ENCODE measurements at regions not wholly inside any gene's neighbourhood (a gene's known extent, or its start where the extent isn't known, plus 50 kb on each side); places are given as distances from the start of the nearest gene placed in this dataset.

DNA sequence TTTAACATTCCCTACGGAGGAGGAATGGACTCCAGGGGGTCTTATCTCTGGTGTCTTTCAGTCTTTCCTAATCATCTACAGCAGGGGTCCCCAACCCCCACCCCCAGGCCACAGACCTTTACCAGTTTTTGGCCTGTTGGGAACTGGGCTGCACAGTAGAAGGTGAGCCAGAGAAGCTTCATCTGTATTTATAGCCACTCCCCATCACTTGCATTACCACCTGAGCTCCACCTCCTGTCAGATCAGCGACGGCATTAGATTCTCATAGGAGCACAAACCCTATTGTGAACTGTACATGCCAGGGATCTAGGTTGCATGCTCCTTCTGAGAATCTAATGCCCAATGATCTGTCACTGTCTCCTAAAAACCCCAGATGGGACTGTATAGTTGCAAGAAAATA lies 120.0 kb upstream of the TMTC4 start (continued):
- TF ChIP-seq, protein P1, sequence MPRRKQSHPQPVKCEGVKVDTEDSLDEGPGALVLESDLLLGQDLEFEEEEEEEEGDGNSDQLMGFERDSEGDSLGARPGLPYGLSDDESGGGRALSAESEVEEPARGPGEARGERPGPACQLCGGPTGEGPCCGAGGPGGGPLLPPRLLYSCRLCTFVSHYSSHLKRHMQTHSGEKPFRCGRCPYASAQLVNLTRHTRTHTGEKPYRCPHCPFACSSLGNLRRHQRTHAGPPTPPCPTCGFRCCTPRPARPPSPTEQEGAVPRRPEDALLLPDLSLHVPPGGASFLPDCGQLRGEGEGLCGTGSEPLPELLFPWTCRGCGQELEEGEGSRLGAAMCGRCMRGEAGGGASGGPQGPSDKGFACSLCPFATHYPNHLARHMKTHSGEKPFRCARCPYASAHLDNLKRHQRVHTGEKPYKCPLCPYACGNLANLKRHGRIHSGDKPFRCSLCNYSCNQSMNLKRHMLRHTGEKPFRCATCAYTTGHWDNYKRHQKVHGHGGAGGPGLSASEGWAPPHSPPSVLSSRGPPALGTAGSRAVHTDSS (tag by site-specific recombination; IDR thresholded peaks at IDR 0.05) = no peak
- no peak for TF ChIP-seq ZFP3 (tag by site-specific recombination; IDR thresholded peaks at IDR 0.05; ENCODE audit: low read depth)
- TF ChIP-seq, protein P2, sequence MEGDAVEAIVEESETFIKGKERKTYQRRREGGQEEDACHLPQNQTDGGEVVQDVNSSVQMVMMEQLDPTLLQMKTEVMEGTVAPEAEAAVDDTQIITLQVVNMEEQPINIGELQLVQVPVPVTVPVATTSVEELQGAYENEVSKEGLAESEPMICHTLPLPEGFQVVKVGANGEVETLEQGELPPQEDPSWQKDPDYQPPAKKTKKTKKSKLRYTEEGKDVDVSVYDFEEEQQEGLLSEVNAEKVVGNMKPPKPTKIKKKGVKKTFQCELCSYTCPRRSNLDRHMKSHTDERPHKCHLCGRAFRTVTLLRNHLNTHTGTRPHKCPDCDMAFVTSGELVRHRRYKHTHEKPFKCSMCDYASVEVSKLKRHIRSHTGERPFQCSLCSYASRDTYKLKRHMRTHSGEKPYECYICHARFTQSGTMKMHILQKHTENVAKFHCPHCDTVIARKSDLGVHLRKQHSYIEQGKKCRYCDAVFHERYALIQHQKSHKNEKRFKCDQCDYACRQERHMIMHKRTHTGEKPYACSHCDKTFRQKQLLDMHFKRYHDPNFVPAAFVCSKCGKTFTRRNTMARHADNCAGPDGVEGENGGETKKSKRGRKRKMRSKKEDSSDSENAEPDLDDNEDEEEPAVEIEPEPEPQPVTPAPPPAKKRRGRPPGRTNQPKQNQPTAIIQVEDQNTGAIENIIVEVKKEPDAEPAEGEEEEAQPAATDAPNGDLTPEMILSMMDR (tag by site-specific recombination; IDR thresholded peaks at IDR 0.05) = no peak
- TF ChIP-seq ZNF610 (tag by site-specific recombination; IDR thresholded peaks at IDR 0.05; ENCODE audit: borderline replicate concordance) = peak; percentile 93; the same call in 1 of the 2 replicates
- TF ChIP-seq WT1 (tag by site-specific recombination; IDR thresholded peaks at IDR 0.05) = no peak

DNA sequence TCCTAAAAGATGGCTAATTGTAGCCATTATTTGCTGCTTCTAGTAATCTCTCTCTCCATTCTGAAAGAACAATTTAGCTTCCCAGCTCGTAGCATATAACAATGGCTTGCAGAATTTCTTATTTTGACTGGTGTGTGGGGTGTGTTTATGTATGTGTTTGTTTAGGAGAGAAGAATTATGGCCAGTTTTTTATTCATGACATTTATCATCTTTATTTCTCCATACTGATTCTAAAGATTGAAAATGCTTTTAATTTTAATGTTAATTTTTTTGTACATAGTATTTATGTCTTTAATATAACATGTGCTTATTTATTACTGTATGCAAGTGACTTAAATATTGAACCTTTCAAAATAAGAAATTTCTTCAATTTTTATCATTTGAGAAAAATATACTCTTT lies 115.8 kb upstream of the TMTC4 start:
- no peaks in the 10 kb centered on the region for H3K36me3 ChIP-seq (ENCODE audit: control insufficient read depth in 2 of 2, insufficient read depth in 1 of 2, low read length in 2 of 2)
- H3K4me1 ChIP-seq (ENCODE audit: control insufficient read depth, insufficient read depth, low read length) = no peaks in the 10 kb centered on the region
- no peak overlapping the region for H3K4me3 ChIP-seq (ENCODE audit: low read depth, low read length)
- H3K27ac ChIP-seq (ENCODE audit: extremely low read depth, low read depth, low read length) = no peak overlapping the region
- ChIA-PET CTCF (interaction anchor here (0.6 kb wide), 1 partner anchor 25 kb away, joined by 4 read pairs; no protein-coding TSS in a partner anchor), POLR2A (no interaction called here)
- TF ChIP-seq, protein P3, sequence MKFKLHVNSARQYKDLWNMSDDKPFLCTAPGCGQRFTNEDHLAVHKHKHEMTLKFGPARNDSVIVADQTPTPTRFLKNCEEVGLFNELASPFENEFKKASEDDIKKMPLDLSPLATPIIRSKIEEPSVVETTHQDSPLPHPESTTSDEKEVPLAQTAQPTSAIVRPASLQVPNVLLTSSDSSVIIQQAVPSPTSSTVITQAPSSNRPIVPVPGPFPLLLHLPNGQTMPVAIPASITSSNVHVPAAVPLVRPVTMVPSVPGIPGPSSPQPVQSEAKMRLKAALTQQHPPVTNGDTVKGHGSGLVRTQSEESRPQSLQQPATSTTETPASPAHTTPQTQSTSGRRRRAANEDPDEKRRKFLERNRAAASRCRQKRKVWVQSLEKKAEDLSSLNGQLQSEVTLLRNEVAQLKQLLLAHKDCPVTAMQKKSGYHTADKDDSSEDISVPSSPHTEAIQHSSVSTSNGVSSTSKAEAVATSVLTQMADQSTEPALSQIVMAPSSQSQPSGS (tag by site-specific recombination; IDR thresholded peaks at IDR 0.05; ENCODE audit: low read depth) = peak; percentile 80
- TF ChIP-seq ZNF621 (tag by site-specific recombination; IDR thresholded peaks at IDR 0.05) (no peak), ZIC2 (tag by site-specific recombination; IDR thresholded peaks at IDR 0.05) (no peak)
- no peaks in the 10 kb centered on the region for H3K9me3 ChIP-seq (ENCODE audit: control insufficient read depth, insufficient read depth, low read depth, low read length)

DNA sequence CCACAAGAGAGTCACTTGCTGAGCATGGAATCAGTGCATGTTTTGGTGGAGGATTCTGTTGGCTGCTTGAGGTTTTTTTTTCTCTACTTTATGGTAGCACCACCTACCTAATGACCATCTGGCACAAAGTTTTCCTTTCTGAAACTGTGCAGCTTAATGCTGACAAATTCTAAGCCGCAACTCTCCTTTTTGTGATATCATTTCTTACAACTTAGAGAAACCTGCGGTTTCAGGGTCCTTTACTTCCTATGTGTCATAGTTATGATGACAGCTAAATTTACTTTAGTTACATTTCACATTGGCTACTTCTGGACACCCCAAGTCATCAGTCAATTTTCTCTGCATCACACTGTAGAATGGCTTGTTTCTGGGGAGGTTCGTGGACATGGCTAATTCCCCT lies 115.4 kb upstream of the TMTC4 start:
- no peak overlapping the region for H3K4me3 ChIP-seq (ENCODE audit: low read depth, low read length)
- no peaks in the 10 kb centered on the region for H3K36me3 ChIP-seq (ENCODE audit: control insufficient read depth in 2 of 2, insufficient read depth in 1 of 2, low read length in 2 of 2)
- ChIA-PET POLR2A (no interaction called here), CTCF (no interaction called here)
- no peaks in the 10 kb centered on the region for H3K9me3 ChIP-seq (ENCODE audit: control insufficient read depth, insufficient read depth, low read depth, low read length)
- H3K4me1 ChIP-seq (ENCODE audit: control insufficient read depth, insufficient read depth, low read length) = no peaks in the 10 kb centered on the region
- TF ChIP-seq ZNF324 (tag by site-specific recombination; IDR thresholded peaks at IDR 0.05) (no peak), ZNF366 (tag by site-specific recombination; conservative IDR thresholded peaks at IDR 0.05) (no peak), ZNF302 (tag by site-specific recombination; IDR thresholded peaks at IDR 0.05; ENCODE audit: low read depth) (no peak), ZNF629 (tag by site-specific recombination; IDR thresholded peaks at IDR 0.05) (no peak), ZNF133 (tag by site-specific recombination; IDR thresholded peaks at IDR 0.05) (no peak), ZNF121 (tag by site-specific recombination; IDR thresholded peaks at IDR 0.05) (no peak)
- TF ChIP-seq, protein P4, sequence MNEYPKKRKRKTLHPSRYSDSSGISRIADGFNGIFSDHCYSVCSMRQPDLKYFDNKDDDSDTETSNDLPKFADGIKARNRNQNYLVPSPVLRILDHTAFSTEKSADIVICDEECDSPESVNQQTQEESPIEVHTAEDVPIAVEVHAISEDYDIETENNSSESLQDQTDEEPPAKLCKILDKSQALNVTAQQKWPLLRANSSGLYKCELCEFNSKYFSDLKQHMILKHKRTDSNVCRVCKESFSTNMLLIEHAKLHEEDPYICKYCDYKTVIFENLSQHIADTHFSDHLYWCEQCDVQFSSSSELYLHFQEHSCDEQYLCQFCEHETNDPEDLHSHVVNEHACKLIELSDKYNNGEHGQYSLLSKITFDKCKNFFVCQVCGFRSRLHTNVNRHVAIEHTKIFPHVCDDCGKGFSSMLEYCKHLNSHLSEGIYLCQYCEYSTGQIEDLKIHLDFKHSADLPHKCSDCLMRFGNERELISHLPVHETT (tag by site-specific recombination; IDR thresholded peaks at IDR 0.05) = no peak
- H3K27ac ChIP-seq (ENCODE audit: extremely low read depth, low read depth, low read length) = no peak overlapping the region

DNA sequence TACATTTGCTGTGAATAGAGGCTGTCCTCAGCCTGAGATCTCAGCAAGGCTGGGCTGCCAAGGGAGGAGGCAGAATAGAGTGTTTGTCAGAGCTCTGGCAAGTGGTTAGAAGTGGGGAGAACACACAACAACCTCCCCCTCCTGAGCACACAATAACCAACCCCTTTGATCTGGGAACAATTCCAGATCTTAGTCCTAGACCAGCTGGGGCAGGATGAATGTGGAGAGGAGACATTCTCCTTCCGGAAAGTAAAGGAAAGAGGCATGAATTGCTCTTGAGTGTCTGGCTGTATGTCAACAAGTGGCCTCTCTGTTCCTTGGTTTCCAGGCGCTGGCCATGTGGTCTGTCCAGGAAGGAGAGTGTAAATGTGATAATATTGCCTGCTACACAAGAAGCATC lies 114.9 kb upstream of the TMTC4 start:
- Histone ChIP-seq H3K27ac (ENCODE audit: extremely low read depth, low read depth, low read length) (no peak overlapping the region), H3K9me3 (ENCODE audit: control insufficient read depth, insufficient read depth, low read depth, low read length) (no peaks in the 10 kb centered on the region), H3K36me3 (ENCODE audit: control insufficient read depth in 2 of 2, insufficient read depth in 1 of 2, low read length in 2 of 2) (no peaks in the 10 kb centered on the region), H3K4me1 (ENCODE audit: control insufficient read depth, insufficient read depth, low read length) (no peaks in the 10 kb centered on the region), H3K4me3 (ENCODE audit: low read depth, low read length) (no peak overlapping the region)
- ChIA-PET POLR2A (no interaction called here), CTCF (no interaction called here)
- no peak for TF ChIP-seq ZNF354C (tag by site-specific recombination; IDR thresholded peaks at IDR 0.05; ENCODE audit: borderline replicate concordance, low read depth)
- no peak for TF ChIP-seq ZNF274 (IDR thresholded peaks at IDR 0.05; ENCODE audit: low read length)
- no peak for TF ChIP-seq ZNF274 (tag by site-specific recombination; IDR thresholded peaks at IDR 0.05; ENCODE audit: borderline replicate concordance)
- peak; percentile 73; the same call in 1 of the 2 replicates for TF ChIP-seq SCRT2 (tag by site-specific recombination; IDR thresholded peaks at IDR 0.05)
- TF ChIP-seq ZNF670 (tag by site-specific recombination; IDR thresholded peaks at IDR 0.05; ENCODE audit: low read depth) = no peak
- no peak for TF ChIP-seq ZNF416 (tag by site-specific recombination; IDR thresholded peaks at IDR 0.05)
- no peak for TF ChIP-seq ZNF174 (tag by site-specific recombination; IDR thresholded peaks at IDR 0.05)
- TF ChIP-seq ZBTB1 (tag by site-specific recombination; IDR thresholded peaks at IDR 0.05) = no peak
